ENCODE measurements at regions not wholly inside any gene's neighbourhood (a gene's known extent, or its start where the extent isn't known, plus 50 kb on each side); places are given as distances from the start of the nearest gene placed in this dataset.

- TF ChIP-seq CTCF (IDR thresholded peaks at IDR 0.05 in 8 of 11, conservative IDR thresholded peaks at IDR 0.05 in 3 of 11): no peak
- TF ChIP-seq POLR2AphosphoS5 (IDR thresholded peaks at IDR 0.05): no peak
Measured at GRCh38 chr4:108287834-108288413, 119.2 kb upstream of the LEF1 start.
